ENCODE measurements at regions not wholly inside any gene's neighbourhood (a gene's known extent, or its start where the extent isn't known, plus 50 kb on each side); places are given as distances from the start of the nearest gene placed in this dataset.

- no peak for TF ChIP-seq CTCF (IDR thresholded peaks at IDR 0.05; ENCODE audit: control insufficient read depth, extremely low read depth, insufficient read depth)
- H3K4me3 ChIP-seq (ENCODE audit: low read depth, low read length) = no peak overlapping the region
- DNase-seq (ENCODE audit: low read depth) = no peak
Observed at GRCh38 chr12:18982226-18982949, 147.1 kb upstream of the PLEKHA5 start.

- no peak for TF ChIP-seq CTCF (IDR thresholded peaks at IDR 0.05; ENCODE audit: control insufficient read depth, extremely low read depth, insufficient read depth)
- no peak overlapping the region for H3K4me3 ChIP-seq (ENCODE audit: low read depth, low read length)
- DNase-seq (ENCODE audit: low read depth) = no peak
Observed at GRCh38 chr12:18983854-18984253, 145.7 kb upstream of the PLEKHA5 start.

GRCh38 chr12:18990856-18991255 is 138.7 kb upstream of the PLEKHA5 start:
- no peak for TF ChIP-seq CTCF (IDR thresholded peaks at IDR 0.05; ENCODE audit: control insufficient read depth, extremely low read depth, insufficient read depth)
- no peak overlapping the region for H3K4me3 ChIP-seq (ENCODE audit: low read depth, low read length)
- DNase-seq (ENCODE audit: low read depth) = no peak

DNA sequence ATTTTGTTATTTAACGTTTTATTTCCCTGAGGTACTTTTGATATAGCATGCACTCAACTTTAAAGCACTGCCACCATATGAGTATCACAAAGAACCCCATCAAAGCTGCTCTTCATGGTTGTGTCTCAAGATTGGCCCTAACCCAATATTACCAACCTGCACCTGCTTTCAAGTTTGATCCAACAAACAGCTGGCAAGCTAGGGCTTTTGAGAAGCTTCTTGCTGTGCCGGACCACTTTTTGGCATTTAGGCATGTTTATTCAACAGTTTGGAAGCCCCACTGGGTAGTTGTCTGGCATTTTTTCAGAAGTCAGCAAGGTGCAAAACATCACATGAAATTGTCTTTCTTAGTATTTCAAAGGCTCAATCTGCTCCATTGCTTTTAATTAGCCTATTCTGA is 137.2 kb upstream of the PLEKHA5 start:
- DNase-seq (ENCODE audit: low read depth) = no peak
- no peak for TF ChIP-seq CTCF (IDR thresholded peaks at IDR 0.05; ENCODE audit: control insufficient read depth, extremely low read depth, insufficient read depth)
- no peak overlapping the region for H3K4me3 ChIP-seq (ENCODE audit: low read depth, low read length)

- no peak overlapping the region for H3K4me3 ChIP-seq (ENCODE audit: low read depth, low read length)
- TF ChIP-seq CTCF (IDR thresholded peaks at IDR 0.05; ENCODE audit: control insufficient read depth, extremely low read depth, insufficient read depth) = no peak
- no peak for DNase-seq (ENCODE audit: low read depth)
Observed at GRCh38 chr12:18998343-18999261, 130.9 kb upstream of the PLEKHA5 start.

GRCh38 chr12:19000836-19001235 is 128.7 kb upstream of the PLEKHA5 start:
- H3K4me3 ChIP-seq (ENCODE audit: low read depth, low read length) = no peak overlapping the region
- DNase-seq (ENCODE audit: low read depth) = no peak
- no peak for TF ChIP-seq CTCF (IDR thresholded peaks at IDR 0.05; ENCODE audit: control insufficient read depth, extremely low read depth, insufficient read depth)

All from LNCaP clone FGC (cell line).